ENCODE measurements at regions not wholly inside any gene's neighbourhood (a gene's known extent, or its start where the extent isn't known, plus 50 kb on each side); places are given as distances from the start of the nearest gene placed in this dataset.

- DNase-seq (ENCODE audit: missing footprints) (no peak), ATAC-seq (no peak)
- intact Hi-C loops (cut with DNase I): no loop called here
These were observed 204.4 kb upstream of the COBL start for GRCh38 chr7:51521054-51521453.

- no peak for DNase-seq (ENCODE audit: missing footprints)
- intact Hi-C loops (cut with DNase I): no loop called here
- no peak for ATAC-seq
These were observed 202.0 kb upstream of the COBL start for GRCh38 chr7:51518646-51519045.

DNA sequence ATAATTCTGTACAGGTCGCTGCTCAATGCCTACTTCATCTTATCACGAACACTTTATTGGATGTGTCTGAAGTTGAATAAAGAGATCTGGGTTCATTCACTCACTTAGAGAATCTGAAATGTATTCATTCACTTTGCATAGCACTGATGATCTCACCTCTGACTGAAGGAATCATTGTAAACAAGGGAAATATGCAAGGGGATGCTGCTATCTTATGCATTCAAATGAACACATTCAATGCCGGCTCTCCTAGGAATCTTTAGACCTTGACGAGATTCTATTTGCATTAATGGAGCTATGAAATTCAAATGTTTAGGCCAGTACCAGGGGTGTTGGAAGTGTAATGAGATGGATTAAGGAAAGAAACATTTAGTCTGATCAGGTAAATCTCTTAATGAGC is 200.6 kb upstream of the COBL start:
- DNase-seq (ENCODE audit: missing footprints): no peak
- intact Hi-C loops (cut with DNase I): no loop called here
- no peak for ATAC-seq

DNA sequence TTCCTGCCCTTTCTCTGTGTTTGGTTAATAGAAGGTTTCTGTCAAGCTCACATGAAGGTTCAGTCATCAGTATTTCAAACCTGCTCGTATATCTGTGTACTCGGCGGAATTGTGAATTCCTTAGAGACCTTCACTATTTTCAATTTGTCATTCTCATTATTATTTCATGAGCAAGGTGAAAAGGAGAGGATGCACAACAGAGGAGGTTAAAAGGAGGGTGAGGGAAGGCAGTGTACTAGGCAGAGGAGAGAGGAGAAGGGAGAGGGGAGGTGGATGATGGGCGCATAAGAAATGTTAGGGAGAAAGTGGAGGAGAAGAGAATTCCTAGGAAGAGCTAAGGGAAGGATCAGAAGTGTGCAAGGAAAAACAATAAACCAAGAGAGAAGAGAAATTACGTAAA is 185.0 kb upstream of the COBL start:
- intact Hi-C loops (cut with DNase I): no loop called here
- no peak for ATAC-seq
- DNase-seq (ENCODE audit: missing footprints): no peak

DNA sequence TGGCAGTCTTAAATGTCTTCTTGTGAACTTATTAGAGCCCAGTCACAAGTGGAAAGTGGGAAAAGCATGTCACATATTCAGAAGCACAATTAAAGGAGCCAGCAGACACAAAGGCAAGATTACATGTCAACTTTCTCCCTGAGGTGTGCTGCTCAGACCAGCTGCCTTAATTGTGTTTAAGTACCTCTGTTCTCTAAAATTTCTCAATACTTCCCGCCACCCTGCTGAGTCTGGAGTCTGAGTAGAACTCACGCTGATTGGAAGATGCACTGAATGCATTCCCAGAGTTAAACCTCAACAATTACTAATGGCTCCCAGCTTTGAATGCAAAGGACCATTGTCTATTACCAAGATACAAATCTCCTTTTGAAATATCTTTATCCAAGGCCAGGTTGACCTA is 166.4 kb upstream of the COBL start:
- intact Hi-C loops (cut with DNase I): no loop called here
- DNase-seq (ENCODE audit: missing footprints): no peak
- no peak for ATAC-seq

DNA sequence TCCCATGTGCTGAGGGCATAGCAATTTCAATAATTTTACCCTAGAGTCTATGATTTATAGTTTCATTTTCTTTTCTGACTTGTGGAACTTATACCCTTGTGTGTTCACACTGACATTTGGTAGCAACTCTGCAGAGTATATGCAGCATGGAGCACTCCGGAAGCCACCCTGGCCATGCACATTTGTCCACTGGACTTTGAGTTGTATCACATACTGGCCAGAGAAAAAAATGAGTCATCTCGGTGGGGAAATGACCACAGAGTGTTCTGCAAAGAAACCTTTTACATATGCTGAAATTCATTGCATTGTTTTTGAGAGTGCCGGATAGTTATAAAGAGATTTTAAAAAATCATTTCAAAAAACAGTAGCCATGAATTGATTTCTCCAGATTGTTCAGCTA is 164.8 kb upstream of the COBL start:
- ATAC-seq: no peak
- intact Hi-C loops (cut with DNase I): no loop called here
- no peak for DNase-seq (ENCODE audit: missing footprints)

GRCh38 chr7:51477819-51478218 is 161.2 kb upstream of the COBL start:
- ATAC-seq (no peak), DNase-seq (ENCODE audit: missing footprints) (no peak)
- intact Hi-C loops (cut with DNase I): no loop called here

DNA sequence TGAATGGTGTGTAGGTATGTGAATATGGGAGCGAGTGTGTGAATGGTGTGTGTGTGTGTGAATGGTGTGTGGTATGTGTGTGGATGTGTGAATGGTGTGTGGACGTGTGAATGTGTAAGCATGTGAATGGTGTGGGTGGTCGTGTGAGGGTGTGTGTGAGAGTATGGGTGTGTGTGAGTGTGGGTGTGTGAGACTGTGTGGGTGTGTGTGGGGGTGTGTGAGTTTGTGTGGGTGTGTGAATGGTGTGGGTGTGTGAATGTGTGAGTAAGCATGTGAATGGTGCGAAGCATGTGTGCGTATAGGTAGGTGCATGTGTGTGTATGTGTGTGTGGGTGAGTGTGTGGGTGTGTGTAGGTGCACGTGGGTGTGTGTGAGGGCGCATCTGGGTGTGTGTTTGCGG is 160.7 kb upstream of the COBL start:
- DNase-seq (ENCODE audit: missing footprints) (no peak), ATAC-seq (no peak)
- intact Hi-C loops (cut with DNase I): no loop called here

DNA sequence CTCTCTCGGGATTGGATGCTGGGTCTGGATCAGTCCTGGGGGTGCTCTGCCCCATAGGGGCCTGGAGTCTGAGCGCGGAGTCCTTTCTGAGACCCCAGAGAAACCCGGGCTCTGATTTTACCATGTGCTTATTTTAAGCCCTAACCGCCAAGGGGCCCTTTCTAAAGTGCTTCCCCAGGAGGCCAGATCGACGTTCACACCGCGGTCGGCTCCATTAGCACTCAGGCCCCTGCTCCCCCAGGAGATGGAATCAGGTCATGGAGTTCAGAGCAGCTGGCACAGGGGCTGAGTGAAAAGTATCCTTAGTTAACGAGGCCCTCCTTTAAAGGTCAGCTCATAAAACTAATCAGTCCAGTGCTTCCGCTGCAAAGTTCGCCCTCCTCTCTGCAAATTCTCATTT is 159.4 kb upstream of the COBL start:
- no peak for ATAC-seq
- no peak for DNase-seq (ENCODE audit: missing footprints)
- intact Hi-C loops (cut with DNase I): no loop called here

DNA sequence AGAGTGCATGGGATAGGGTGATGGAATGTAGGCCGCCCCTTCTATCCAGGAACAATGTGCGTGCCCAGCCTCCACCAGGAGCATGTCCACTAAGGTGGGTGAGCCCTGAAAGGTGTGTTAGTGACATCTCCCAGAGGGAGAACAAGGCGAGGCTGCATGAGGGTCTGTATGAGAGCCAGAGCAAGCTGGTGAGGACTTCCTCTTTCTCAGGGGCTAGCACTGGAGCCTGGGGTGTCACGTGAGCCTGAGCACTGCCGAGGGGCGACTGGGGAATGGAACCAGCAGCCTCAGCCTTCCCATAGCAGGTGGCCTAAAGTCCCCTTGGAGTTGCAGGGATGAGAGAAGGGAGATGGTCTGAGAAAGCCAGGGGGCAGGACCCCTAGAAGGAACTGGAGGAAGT is 156.3 kb upstream of the COBL start:
- no peak for ATAC-seq
- intact Hi-C loops (cut with DNase I): no loop called here
- no peak for DNase-seq (ENCODE audit: missing footprints)

GRCh38 chr7:51471981-51472296 is 155.3 kb upstream of the COBL start:
- intact Hi-C loops (cut with DNase I): no loop called here
- ATAC-seq: no peak

GRCh38 chr7:51471210-51471980 is 154.8 kb upstream of the COBL start:
- DNase-seq (ENCODE audit: missing footprints): no peak
- intact Hi-C loops (cut with DNase I): no loop called here
- no peak for ATAC-seq

More at GRCh38 chr7:51471981-51472296, 155.3 kb upstream of the COBL start:
- DNase-seq (ENCODE audit: missing footprints): no peak

DNA sequence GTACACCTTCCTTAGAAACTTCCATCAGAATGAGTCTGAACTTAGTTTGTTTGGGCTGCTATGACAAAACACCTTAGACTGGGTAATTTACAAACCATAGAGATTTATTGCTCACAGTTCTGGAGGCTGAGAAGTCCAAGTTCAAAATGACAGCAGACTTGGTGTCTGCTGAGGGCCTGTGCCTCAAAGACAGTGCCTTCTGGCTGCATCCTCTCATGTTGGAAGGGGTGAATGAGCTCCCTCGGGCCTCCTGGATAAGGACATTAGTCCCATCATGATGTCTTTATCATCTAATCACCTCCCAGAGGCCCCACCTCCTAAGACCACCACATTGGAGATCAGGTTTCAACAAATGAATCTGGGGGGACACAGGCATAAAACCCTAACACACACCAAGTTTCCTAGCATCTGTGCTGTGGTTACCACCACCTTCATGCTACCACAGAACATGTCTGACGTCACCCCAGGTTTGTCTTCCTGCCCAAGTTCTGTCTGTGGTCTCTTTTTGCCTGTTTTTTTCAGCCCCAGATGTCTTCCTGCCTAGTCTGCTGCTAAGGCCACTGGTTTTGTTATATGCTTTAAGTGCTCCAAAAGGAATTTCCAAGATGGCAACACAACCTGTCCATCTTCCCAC is 150.9 kb upstream of the COBL start:
- ATAC-seq (no peak), DNase-seq (ENCODE audit: missing footprints) (no peak)
- intact Hi-C loops (cut with DNase I): no loop called here

- intact Hi-C loops (cut with DNase I): no loop called here
- DNase-seq (ENCODE audit: missing footprints): no peak
- ATAC-seq: no peak
These were observed 143.2 kb upstream of the COBL start for GRCh38 chr7:51459809-51460208.

GRCh38 chr7:51458693-51459092 is 142.1 kb upstream of the COBL start:
- intact Hi-C loops (cut with DNase I): no loop called here
- DNase-seq (ENCODE audit: missing footprints): no peak
- ATAC-seq: no peak

GRCh38 chr7:51457079-51457478 is 140.5 kb upstream of the COBL start:
- intact Hi-C loops (cut with DNase I): no loop called here
- ATAC-seq: no peak
- DNase-seq (ENCODE audit: missing footprints): no peak

DNA sequence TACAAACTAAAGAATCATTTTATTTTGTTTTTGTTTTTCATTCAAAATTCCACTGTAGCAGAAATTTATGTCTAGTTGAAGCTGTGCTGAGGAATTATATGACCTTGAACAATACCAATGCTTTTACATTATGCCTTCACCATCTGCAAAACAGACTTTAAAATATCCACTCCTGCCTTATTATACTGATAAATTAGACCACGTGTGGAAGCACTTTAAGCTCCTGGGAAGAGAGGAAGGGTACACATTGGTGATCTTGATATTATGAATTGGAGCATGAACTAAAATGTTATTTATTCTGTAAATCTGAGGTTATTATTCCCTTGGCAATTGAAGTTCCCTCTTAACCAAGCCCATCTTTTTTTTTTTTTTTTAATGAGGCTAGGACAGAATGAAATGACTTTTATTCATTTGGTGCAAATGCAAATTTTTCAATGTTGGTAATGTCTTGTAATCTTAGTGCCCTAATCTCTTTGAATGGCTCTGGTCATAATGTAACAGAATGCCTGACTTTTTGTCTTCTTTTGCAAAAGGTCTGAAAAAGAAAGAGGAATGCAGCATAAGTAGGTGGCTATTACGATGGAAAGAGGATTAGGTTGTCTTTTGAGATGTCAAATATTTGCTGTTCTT is 139.9 kb upstream of the COBL start:
- intact Hi-C loops (cut with DNase I): no loop called here
- ATAC-seq (no peak), DNase-seq (ENCODE audit: missing footprints) (no peak)

DNA sequence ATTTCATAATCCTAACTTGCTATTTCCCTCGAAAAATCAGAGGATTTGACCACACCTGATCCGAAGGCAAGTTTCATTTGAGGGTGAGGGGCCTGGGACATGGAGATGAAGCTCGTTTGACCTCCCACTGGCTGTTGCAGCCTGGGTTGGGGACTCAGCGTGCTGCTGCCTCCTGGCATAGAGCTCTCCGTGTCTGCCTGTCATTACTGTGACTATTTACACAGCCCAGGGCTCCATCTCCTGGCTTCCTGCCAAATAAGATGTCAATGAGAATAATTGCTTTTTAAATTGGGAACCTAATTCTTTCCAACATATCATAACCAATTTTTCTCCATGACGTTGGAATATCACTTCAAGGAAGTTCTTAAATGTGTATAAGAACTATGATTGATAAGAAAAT is 139.3 kb upstream of the COBL start:
- ATAC-seq: peak; percentile 64
- no peak for DNase-seq (ENCODE audit: missing footprints)
- intact Hi-C loops (cut with DNase I): no loop called here

- intact Hi-C loops (cut with DNase I): no loop called here
- ATAC-seq: peak; percentile 44
- DNase-seq (ENCODE audit: missing footprints): no peak
These were observed 138.9 kb upstream of the COBL start for GRCh38 chr7:51455513-51455912.

DNA sequence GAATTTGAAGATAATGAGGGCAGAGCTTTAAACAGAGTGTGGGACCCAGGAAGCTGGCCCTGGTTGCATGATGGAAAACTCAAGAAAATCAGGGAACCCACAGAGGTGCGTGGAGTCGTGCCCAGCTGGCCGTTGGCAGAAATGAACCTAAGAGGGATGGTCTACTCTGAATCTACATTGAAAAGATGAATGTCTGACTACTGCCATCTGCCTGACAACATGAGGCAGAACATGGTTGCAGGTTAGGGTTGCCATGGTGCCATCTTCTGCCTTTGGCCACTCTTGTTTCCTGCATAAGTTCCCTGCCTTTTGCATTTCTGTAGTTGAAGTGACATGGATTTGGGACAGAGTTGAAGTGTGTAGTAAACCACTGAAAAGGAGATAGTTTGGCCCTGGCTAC is 138.5 kb upstream of the COBL start:
- ATAC-seq (no peak), DNase-seq (ENCODE audit: missing footprints) (no peak)
- intact Hi-C loops (cut with DNase I): no loop called here

DNA sequence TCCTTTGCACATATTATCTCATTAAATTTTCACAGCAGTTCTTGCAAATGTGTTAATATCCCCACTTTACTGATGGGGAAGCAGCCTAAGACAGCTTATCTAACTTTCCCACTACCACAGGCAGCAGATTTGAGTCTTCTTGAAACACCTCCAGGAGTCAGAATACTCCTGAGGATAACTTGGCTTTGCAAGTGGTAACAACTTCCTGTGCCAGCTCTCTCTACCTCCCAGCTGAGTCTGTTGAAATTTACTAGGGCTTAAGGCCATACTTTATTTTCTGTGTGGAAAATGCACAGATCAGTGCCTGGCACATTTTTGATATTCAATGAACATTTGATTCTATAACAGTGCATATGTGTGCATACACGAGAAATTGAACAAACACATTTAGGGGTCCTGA is 136.1 kb upstream of the COBL start:
- DNase-seq (ENCODE audit: missing footprints) (no peak), ATAC-seq (no peak)
- intact Hi-C loops (cut with DNase I): no loop called here
